Testis (tissue), 2 donors: ENCODE measurements at regions not wholly inside any gene's neighbourhood (a gene's known extent, or its start where the extent isn't known, plus 50 kb on each side); places are given as distances from the start of the nearest gene placed in this dataset.

Experiments used
- CTCF ChIP-seq, 3 experiments: fragments of 450-650 bp in 2 of 3; fragments of 200-600 bp in 1 of 3; sonication (generic) in 1 of 3; IDR thresholded peaks; one replicate each; pipeline ENCODE4 v1.5.1; 2016 to 2019; ENCODE audit warnings: antibody characterized with exemption in 3 of 3, mild to moderate bottlenecking in 2 of 3, moderate library complexity in 1 of 3
- POLR2A ChIP-seq: fragments of 450-650 bp; IDR thresholded peaks from one replicate; pipeline ENCODE4 v1.6.1; 2017; ENCODE audit warnings: antibody characterized with exemption, mild to moderate bottlenecking, moderate library complexity

- TF ChIP-seq CTCF (IDR thresholded peaks at IDR 0.05) (no peak), POLR2A (no peak)
Observed at GRCh38 chr21:16086936-16087335, 357.2 kb downstream of the USP25 start.
